ENCODE measurements at regions not wholly inside any gene's neighbourhood (a gene's known extent, or its start where the extent isn't known, plus 50 kb on each side); places are given as distances from the start of the nearest gene placed in this dataset.

GRCh38 chr14:36465178-36465577 lies 54.9 kb downstream of the NKX2-1 start:
- Histone ChIP-seq H3K36me3 (ENCODE audit: control insufficient read depth, insufficient read depth, low read length) (no peaks in the 10 kb centered on the region), H3K9me3 (ENCODE audit: control insufficient read depth, low read length) (no peaks in the 10 kb centered on the region), H3K4me3 (ENCODE audit: insufficient read depth, low read depth, low read length) (no peak overlapping the region), H3K4me1 (ENCODE audit: control insufficient read depth, insufficient read depth, low read length) (no peaks in the 10 kb centered on the region), H3K27me3 (ENCODE audit: control insufficient read depth, insufficient read depth, low read length, poor library complexity, severe bottlenecking) (peaks cover 34% of the 10 kb centered on the region), H3K27ac (ENCODE audit: insufficient read depth, low read depth, low read length, poor library complexity, severe bottlenecking) (no peak overlapping the region)
- WGBS, 2 experiments: 89 to 91% methylated on average over 4 of the region's 4 CpGs

- Histone ChIP-seq H3K27ac (ENCODE audit: insufficient read depth, low read depth, low read length, poor library complexity, severe bottlenecking) (no peak overlapping the region), H3K4me1 (ENCODE audit: control insufficient read depth, insufficient read depth, low read length) (no peaks in the 10 kb centered on the region), H3K4me3 (ENCODE audit: insufficient read depth, low read depth, low read length) (no peak overlapping the region), H3K36me3 (ENCODE audit: control insufficient read depth, insufficient read depth, low read length) (no peaks in the 10 kb centered on the region), H3K27me3 (ENCODE audit: control insufficient read depth, insufficient read depth, low read length, poor library complexity, severe bottlenecking) (peaks cover 49% of the 10 kb centered on the region), H3K9me3 (ENCODE audit: control insufficient read depth, low read length) (no peaks in the 10 kb centered on the region)
- WGBS, 2 experiments: 100% methylated on average over 1 of the region's 1 CpG
These were observed 57.1 kb downstream of the NKX2-1 start for GRCh38 chr14:36462890-36463289.

- no peaks in the 10 kb centered on the region for H3K9me3 ChIP-seq (ENCODE audit: control insufficient read depth, low read length)
- H3K36me3 ChIP-seq (ENCODE audit: control insufficient read depth, insufficient read depth, low read length): no peaks in the 10 kb centered on the region
- no peak overlapping the region for H3K4me3 ChIP-seq (ENCODE audit: insufficient read depth, low read depth, low read length)
- H3K27ac ChIP-seq (ENCODE audit: insufficient read depth, low read depth, low read length, poor library complexity, severe bottlenecking): no peak overlapping the region
- H3K27me3 ChIP-seq (ENCODE audit: control insufficient read depth, insufficient read depth, low read length, poor library complexity, severe bottlenecking): peaks cover 87% of the 10 kb centered on the region
- 93% methylated on average over 1 of the region's 2 CpGs for WGBS, 2 experiments
- H3K4me1 ChIP-seq (ENCODE audit: control insufficient read depth, insufficient read depth, low read length): peaks cover 4% of the 10 kb centered on the region
These were observed 64.8 kb downstream of the NKX2-1 start for GRCh38 chr14:36455241-36455627.

DNA sequence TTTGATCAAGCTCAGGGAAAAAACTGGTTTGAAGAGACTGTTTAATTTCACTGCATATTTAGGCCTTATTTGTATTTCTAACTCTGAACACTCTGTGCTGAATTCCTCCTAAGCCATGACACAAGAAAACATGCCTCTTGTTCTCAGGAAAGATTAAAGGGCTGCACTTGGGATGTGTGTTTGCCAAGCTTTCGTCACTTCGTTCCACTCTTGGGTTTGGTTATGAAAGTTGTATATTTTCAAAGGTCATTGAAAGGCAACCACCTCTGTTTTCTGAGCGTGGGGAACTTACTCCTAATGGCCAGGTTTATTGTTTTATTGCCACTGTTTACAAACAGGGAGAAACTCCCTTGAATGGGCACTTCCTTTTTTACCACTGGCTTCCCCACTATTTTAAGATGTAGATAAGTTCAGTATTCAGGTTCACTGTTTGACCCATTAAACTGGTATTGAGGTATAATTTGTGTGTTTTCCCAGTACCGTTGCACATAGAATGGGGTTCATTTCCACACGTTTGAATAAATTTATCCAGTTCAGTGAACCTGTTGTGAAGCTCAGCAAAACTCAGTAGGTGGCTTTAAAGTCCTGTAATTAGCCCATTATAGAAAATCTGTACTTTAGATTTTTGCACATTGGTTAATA lies 65.3 kb downstream of the NKX2-1 start:
- 82 to 87% methylated on average over 5 of the region's 5 CpGs for WGBS, 2 experiments
- Histone ChIP-seq H3K27me3 (ENCODE audit: control insufficient read depth, insufficient read depth, low read length, poor library complexity, severe bottlenecking) (peaks cover 90% of the 10 kb centered on the region), H3K4me1 (ENCODE audit: control insufficient read depth, insufficient read depth, low read length) (peaks cover 4% of the 10 kb centered on the region)

GRCh38 chr14:36452860-36453259 lies 67.2 kb downstream of the NKX2-1 start:
- 54 to 65% methylated on average over 7 of the region's 7 CpGs for WGBS, 2 experiments
- peaks cover 4% of the 10 kb centered on the region for H3K4me1 ChIP-seq (ENCODE audit: control insufficient read depth, insufficient read depth, low read length)
- no peak overlapping the region for H3K27ac ChIP-seq (ENCODE audit: insufficient read depth, low read depth, low read length, poor library complexity, severe bottlenecking)
- no peaks in the 10 kb centered on the region for H3K9me3 ChIP-seq (ENCODE audit: control insufficient read depth, low read length)
- H3K36me3 ChIP-seq (ENCODE audit: control insufficient read depth, insufficient read depth, low read length): no peaks in the 10 kb centered on the region
- no peak overlapping the region for H3K4me3 ChIP-seq (ENCODE audit: insufficient read depth, low read depth, low read length)
- H3K27me3 ChIP-seq (ENCODE audit: control insufficient read depth, insufficient read depth, low read length, poor library complexity, severe bottlenecking): peaks cover 90% of the 10 kb centered on the region

More for the DNA sequence above, 65.3 kb downstream of the NKX2-1 start:
- no peaks in the 10 kb centered on the region for H3K36me3 ChIP-seq (ENCODE audit: control insufficient read depth, insufficient read depth, low read length)
- no peak overlapping the region for H3K27ac ChIP-seq (ENCODE audit: insufficient read depth, low read depth, low read length, poor library complexity, severe bottlenecking)
- H3K4me3 ChIP-seq (ENCODE audit: insufficient read depth, low read depth, low read length): no peak overlapping the region
- no peaks in the 10 kb centered on the region for H3K9me3 ChIP-seq (ENCODE audit: control insufficient read depth, low read length)

DNA sequence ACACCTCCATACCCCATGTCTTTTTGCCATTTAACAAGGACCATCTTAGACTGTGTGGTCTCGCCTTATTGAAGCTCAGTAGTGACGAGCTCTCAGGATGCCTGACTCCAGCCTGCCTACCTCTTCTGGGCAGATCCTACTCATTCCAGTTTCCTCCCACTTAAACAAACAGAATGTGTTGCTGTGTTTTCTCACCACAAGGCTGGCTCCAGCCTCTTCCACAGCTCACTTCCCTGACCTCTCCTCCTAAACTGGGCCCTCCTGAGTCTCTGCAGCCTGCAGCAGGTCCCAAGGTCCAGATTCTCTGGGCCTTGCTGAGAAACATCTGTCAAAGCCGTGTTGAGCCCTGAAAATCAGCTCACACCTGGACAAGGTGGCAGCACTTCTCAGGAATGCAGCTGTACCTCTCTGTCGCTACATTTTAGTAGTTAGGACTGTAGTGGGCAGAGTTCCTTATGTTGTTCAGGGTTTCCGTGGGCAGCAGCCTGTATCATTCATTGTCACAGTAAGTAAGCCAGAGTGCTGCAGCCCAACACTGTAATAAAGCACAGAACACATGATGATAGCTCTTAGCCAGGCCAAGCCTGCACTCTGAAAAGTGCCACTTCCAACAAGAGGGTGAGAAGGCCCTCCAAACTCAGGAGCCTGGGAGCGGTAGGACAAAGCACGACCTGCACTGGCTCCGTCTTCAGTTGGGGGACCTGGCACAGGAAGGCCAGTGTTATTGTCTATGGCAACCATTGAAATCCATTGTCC lies 68.5 kb downstream of the NKX2-1 start:
- H3K4me3 ChIP-seq (ENCODE audit: insufficient read depth, low read depth, low read length): no peak overlapping the region
- H3K9me3 ChIP-seq (ENCODE audit: control insufficient read depth, low read length): no peaks in the 10 kb centered on the region
- peaks cover 94% of the 10 kb centered on the region for H3K27me3 ChIP-seq (ENCODE audit: control insufficient read depth, insufficient read depth, low read length, poor library complexity, severe bottlenecking)
- H3K4me1 ChIP-seq (ENCODE audit: control insufficient read depth, insufficient read depth, low read length): peaks cover 4% of the 10 kb centered on the region
- 84 to 85% methylated on average over 8 of the region's 8 CpGs for WGBS, 2 experiments
- no peak overlapping the region for H3K27ac ChIP-seq (ENCODE audit: insufficient read depth, low read depth, low read length, poor library complexity, severe bottlenecking)
- H3K36me3 ChIP-seq (ENCODE audit: control insufficient read depth, insufficient read depth, low read length): no peaks in the 10 kb centered on the region

DNA sequence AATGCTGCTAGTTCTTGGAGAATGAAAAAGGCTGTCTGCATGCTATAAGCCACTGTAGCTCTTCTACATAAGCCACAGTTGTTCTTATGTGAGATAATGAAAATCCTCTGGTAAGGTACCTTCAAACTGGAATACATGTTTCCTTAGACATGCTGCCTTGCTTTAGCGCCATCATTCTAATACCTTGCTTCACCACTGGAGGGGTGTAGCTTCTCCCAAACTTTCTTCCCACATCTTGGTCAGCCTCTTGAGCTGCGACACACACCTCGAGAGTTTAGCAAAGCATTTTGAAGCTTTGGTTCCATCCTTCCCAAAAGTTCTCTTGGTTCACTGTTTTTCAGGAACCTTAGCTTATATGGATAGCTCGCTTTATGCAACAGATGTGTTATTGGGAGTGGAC lies 69.5 kb downstream of the NKX2-1 start:
- no peak overlapping the region for H3K27ac ChIP-seq (ENCODE audit: insufficient read depth, low read depth, low read length, poor library complexity, severe bottlenecking)
- H3K27me3 ChIP-seq (ENCODE audit: control insufficient read depth, insufficient read depth, low read length, poor library complexity, severe bottlenecking): peaks cover 98% of the 10 kb centered on the region
- H3K4me3 ChIP-seq (ENCODE audit: insufficient read depth, low read depth, low read length): no peak overlapping the region
- H3K9me3 ChIP-seq (ENCODE audit: control insufficient read depth, low read length): no peaks in the 10 kb centered on the region
- 85 to 87% methylated on average over 4 of the region's 4 CpGs for WGBS, 2 experiments
- no peaks in the 10 kb centered on the region for H3K36me3 ChIP-seq (ENCODE audit: control insufficient read depth, insufficient read depth, low read length)
- peaks cover 4% of the 10 kb centered on the region for H3K4me1 ChIP-seq (ENCODE audit: control insufficient read depth, insufficient read depth, low read length)

DNA sequence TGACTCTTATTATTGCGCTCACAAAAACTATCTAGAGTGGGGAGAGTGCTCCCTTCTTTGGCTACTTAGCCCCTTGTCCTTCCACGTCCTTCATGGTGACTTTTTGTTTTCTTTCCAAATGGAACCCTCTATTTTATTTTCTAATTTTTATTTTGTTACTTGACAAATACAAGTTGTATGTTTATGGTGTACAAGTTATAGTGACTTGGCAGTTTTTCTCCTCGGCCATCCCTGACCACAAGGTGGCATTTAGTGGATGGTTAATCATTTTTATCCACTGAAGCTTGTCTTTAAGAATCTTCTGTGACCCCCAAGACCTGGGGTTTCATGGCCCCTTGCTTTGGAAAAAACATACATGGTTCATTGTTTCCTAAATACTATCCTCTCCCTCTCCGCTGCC lies 70.1 kb downstream of the NKX2-1 start:
- Histone ChIP-seq H3K36me3 (ENCODE audit: control insufficient read depth, insufficient read depth, low read length) (no peaks in the 10 kb centered on the region), H3K4me3 (ENCODE audit: insufficient read depth, low read depth, low read length) (no peak overlapping the region), H3K27ac (ENCODE audit: insufficient read depth, low read depth, low read length, poor library complexity, severe bottlenecking) (no peak overlapping the region), H3K4me1 (ENCODE audit: control insufficient read depth, insufficient read depth, low read length) (peaks cover 4% of the 10 kb centered on the region), H3K27me3 (ENCODE audit: control insufficient read depth, insufficient read depth, low read length, poor library complexity, severe bottlenecking) (peaks cover 98% of the 10 kb centered on the region), H3K9me3 (ENCODE audit: control insufficient read depth, low read length) (no peaks in the 10 kb centered on the region)
- WGBS, 2 experiments: 93 to 97% methylated on average over 4 of the region's 4 CpGs

- Histone ChIP-seq H3K9me3 (ENCODE audit: control insufficient read depth, low read length) (no peaks in the 10 kb centered on the region), H3K4me3 (ENCODE audit: insufficient read depth, low read depth, low read length) (no peak overlapping the region), H3K27me3 (ENCODE audit: control insufficient read depth, insufficient read depth, low read length, poor library complexity, severe bottlenecking) (peaks cover 100% of the 10 kb centered on the region), H3K27ac (ENCODE audit: insufficient read depth, low read depth, low read length, poor library complexity, severe bottlenecking) (no peak overlapping the region), H3K36me3 (ENCODE audit: control insufficient read depth, insufficient read depth, low read length) (no peaks in the 10 kb centered on the region), H3K4me1 (ENCODE audit: control insufficient read depth, insufficient read depth, low read length) (peaks cover 13% of the 10 kb centered on the region)
- WGBS, 2 experiments: 4 to 5% methylated on average over 4 of the region's 4 CpGs
These were observed 76.7 kb downstream of the NKX2-1 start for GRCh38 chr14:36443374-36443773.

DNA sequence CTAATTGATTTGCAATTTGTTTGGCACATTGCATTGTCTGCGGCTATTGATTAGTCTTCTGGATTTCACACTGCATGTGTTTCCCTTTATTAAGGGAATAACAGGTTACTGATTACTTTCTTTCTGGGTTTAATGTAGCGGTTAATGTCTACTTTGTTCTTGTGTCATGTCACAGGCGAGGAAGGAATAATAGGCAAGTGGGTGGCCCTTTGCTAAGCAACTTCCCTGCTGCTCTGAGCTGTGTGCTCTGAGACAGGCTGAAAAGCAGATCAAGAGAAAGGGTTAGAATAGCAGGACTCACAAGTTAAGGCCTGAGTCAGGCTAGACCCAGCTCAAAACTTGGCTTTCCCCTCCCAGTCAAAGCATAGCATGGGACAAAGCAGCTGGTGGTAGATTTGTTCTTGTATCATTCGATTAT lies 77.2 kb downstream of the NKX2-1 start:
- no peaks in the 10 kb centered on the region for H3K9me3 ChIP-seq (ENCODE audit: control insufficient read depth, low read length)
- WGBS, 2 experiments: 4 to 7% methylated on average over 4 of the region's 4 CpGs
- H3K36me3 ChIP-seq (ENCODE audit: control insufficient read depth, insufficient read depth, low read length): no peaks in the 10 kb centered on the region
- H3K27me3 ChIP-seq (ENCODE audit: control insufficient read depth, insufficient read depth, low read length, poor library complexity, severe bottlenecking): peaks cover 100% of the 10 kb centered on the region
- H3K4me1 ChIP-seq (ENCODE audit: control insufficient read depth, insufficient read depth, low read length): peaks cover 13% of the 10 kb centered on the region
- H3K4me3 ChIP-seq (ENCODE audit: insufficient read depth, low read depth, low read length): no peak overlapping the region
- no peak overlapping the region for H3K27ac ChIP-seq (ENCODE audit: insufficient read depth, low read depth, low read length, poor library complexity, severe bottlenecking)
